SK-N-SH treated with all-trans-retinoic acid at 6 μM for 48 hours (cell line): ENCODE measurements at regions not wholly inside any gene's neighbourhood (a gene's known extent, or its start where the extent isn't known, plus 50 kb on each side); places are given as distances from the start of the nearest gene placed in this dataset.

ENCODE experiments used
- CSDC2 ChIP-seq: fragments of 250-450 bp; sonication (Bioruptor Pico); IDR thresholded peaks from 2 replicates; pipeline ENCODE4 v1.5.0; 2020; ENCODE audit warnings: mild to moderate bottlenecking, moderate library complexity
- ISL1 ChIP-seq: fragments of 250-450 bp; sonication (Bioruptor Pico); IDR thresholded peaks from 2 replicates; pipeline ENCODE4 v2.1.2; 2022; ENCODE audit warnings: mild to moderate bottlenecking, moderate library complexity
- RARB ChIP-seq: fragments of 250-450 bp; sonication (Bioruptor Pico); IDR thresholded peaks from 2 replicates; pipeline ENCODE4 v1.8.0; 2021; ENCODE audit warnings: mild to moderate bottlenecking, moderate library complexity
- SNAI2 ChIP-seq: fragments of 250-450 bp; sonication (Bioruptor Pico); IDR thresholded peaks from 2 replicates; pipeline ENCODE4 v1.5.0; 2020; ENCODE audit warnings: mild to moderate bottlenecking, moderate library complexity
- ZFP3 ChIP-seq: fragments of 250-450 bp; sonication (Bioruptor Pico); IDR thresholded peaks from 2 replicates; pipeline ENCODE4 v1.5.0; 2020; ENCODE audit warnings: mild to moderate bottlenecking, moderate library complexity
- TF ChIP-seq, protein P1 (sequence below): fragments of 250-450 bp; sonication (Bioruptor Pico); IDR thresholded peaks from 2 replicates; pipeline ENCODE4 v1.8.0; 2020; ENCODE audit warnings: mild to moderate bottlenecking, moderate library complexity, borderline replicate concordance
- TF ChIP-seq, protein P2 (sequence below): fragments of 250-450 bp; sonication (Bioruptor Pico); IDR thresholded peaks from 2 replicates; pipeline ENCODE4 v1.5.0; 2020; ENCODE audit warnings: mild to moderate bottlenecking, moderate library complexity

DNA sequence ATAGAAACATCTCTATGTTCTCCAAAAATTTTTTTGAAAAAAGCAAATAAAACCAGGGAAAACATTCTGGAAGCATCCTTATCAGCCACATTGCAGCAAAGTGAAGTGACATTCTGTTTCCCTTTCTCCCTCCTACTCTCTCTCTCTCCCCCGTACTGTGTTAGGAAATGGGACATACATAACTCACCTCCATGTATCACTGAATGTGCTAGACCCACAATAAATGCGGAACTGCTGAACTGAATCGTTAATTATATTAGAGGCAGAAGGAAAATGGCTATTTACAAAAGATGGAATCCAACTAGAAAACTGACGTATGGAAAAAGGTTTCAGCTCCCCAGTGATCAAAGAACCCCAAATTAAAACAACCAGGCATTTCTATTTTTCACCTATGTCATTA lies 129.8 kb downstream of the MINAR1 start:
- TF ChIP-seq, protein P1, sequence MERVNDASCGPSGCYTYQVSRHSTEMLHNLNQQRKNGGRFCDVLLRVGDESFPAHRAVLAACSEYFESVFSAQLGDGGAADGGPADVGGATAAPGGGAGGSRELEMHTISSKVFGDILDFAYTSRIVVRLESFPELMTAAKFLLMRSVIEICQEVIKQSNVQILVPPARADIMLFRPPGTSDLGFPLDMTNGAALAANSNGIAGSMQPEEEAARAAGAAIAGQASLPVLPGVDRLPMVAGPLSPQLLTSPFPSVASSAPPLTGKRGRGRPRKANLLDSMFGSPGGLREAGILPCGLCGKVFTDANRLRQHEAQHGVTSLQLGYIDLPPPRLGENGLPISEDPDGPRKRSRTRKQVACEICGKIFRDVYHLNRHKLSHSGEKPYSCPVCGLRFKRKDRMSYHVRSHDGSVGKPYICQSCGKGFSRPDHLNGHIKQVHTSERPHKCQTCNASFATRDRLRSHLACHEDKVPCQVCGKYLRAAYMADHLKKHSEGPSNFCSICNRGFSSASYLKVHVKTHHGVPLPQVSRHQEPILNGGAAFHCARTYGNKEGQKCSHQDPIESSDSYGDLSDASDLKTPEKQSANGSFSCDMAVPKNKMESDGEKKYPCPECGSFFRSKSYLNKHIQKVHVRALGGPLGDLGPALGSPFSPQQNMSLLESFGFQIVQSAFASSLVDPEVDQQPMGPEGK (CRISPR knock-in tag): no peak
- no peak for TF ChIP-seq ISL1 (CRISPR knock-in tag)
- no peak for TF ChIP-seq ZFP3 (CRISPR knock-in tag)
- TF ChIP-seq CSDC2 (CRISPR knock-in tag): no peak
- TF ChIP-seq RARB (CRISPR knock-in tag): no peak
- TF ChIP-seq, protein P2, sequence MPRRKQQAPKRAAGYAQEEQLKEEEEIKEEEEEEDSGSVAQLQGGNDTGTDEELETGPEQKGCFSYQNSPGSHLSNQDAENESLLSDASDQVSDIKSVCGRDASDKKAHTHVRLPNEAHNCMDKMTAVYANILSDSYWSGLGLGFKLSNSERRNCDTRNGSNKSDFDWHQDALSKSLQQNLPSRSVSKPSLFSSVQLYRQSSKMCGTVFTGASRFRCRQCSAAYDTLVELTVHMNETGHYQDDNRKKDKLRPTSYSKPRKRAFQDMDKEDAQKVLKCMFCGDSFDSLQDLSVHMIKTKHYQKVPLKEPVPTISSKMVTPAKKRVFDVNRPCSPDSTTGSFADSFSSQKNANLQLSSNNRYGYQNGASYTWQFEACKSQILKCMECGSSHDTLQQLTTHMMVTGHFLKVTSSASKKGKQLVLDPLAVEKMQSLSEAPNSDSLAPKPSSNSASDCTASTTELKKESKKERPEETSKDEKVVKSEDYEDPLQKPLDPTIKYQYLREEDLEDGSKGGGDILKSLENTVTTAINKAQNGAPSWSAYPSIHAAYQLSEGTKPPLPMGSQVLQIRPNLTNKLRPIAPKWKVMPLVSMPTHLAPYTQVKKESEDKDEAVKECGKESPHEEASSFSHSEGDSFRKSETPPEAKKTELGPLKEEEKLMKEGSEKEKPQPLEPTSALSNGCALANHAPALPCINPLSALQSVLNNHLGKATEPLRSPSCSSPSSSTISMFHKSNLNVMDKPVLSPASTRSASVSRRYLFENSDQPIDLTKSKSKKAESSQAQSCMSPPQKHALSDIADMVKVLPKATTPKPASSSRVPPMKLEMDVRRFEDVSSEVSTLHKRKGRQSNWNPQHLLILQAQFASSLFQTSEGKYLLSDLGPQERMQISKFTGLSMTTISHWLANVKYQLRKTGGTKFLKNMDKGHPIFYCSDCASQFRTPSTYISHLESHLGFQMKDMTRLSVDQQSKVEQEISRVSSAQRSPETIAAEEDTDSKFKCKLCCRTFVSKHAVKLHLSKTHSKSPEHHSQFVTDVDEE: no peak
- TF ChIP-seq SNAI2 (CRISPR knock-in tag): no peak
